ENCODE measurements at regions not wholly inside any gene's neighbourhood (a gene's known extent, or its start where the extent isn't known, plus 50 kb on each side); places are given as distances from the start of the nearest gene placed in this dataset.

DNA sequence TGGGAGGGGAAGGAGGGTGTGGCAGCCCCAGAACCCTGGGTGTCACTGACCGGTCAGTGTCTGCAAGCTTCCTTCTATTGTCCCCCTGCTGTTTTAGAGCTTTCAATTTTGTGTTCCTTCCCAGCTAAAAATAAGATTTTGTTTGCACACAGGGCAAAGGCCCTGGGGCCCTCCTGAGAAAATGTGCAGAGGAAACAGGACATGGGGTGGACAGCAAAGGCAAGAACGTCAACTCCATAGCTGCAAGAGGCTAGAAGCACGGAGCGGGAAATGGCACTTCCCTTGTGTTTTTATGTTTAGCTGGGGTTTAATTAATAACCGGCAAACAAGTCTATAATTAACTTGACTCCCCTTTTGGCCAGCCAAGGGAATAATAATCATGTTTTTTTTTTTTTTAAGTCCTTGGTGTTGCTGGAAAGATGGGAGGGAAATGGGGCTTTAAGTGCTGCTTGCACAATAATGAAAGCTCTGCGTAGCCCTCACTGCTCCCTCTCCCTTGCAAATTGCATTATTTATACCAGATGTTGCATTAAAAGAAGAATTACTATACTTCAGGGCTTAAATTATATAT, 261.4 kb upstream of the USP24 start:
- Histone ChIP-seq H3K27me3 (ENCODE audit: insufficient read depth, poor library complexity, severe bottlenecking) (no peaks in the 10 kb centered on the region), H3K27ac (replicated peaks) (no peak overlapping the region), H3K4me3 (replicated peaks; ENCODE audit: insufficient read depth, low read length) (no peak overlapping the region)
- no peak for DNase-seq (ENCODE audit: low read depth in 1 of 2, low spot score in 1 of 2)
- no peak for TF ChIP-seq GABPA (IDR thresholded peaks at IDR 0.05; ENCODE audit: low read depth)
- TF ChIP-seq POLR2AphosphoS5 (IDR thresholded peaks at IDR 0.05; ENCODE audit: low read depth), result no peak
- TF ChIP-seq, protein P1, sequence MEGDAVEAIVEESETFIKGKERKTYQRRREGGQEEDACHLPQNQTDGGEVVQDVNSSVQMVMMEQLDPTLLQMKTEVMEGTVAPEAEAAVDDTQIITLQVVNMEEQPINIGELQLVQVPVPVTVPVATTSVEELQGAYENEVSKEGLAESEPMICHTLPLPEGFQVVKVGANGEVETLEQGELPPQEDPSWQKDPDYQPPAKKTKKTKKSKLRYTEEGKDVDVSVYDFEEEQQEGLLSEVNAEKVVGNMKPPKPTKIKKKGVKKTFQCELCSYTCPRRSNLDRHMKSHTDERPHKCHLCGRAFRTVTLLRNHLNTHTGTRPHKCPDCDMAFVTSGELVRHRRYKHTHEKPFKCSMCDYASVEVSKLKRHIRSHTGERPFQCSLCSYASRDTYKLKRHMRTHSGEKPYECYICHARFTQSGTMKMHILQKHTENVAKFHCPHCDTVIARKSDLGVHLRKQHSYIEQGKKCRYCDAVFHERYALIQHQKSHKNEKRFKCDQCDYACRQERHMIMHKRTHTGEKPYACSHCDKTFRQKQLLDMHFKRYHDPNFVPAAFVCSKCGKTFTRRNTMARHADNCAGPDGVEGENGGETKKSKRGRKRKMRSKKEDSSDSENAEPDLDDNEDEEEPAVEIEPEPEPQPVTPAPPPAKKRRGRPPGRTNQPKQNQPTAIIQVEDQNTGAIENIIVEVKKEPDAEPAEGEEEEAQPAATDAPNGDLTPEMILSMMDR (IDR thresholded peaks at IDR 0.05; ENCODE audit: insufficient read depth, low read length), result no peak
- TF ChIP-seq SPI1 (IDR thresholded peaks at IDR 0.05; ENCODE audit: borderline replicate concordance, low read depth), result no peak
- TF ChIP-seq, protein P2, sequence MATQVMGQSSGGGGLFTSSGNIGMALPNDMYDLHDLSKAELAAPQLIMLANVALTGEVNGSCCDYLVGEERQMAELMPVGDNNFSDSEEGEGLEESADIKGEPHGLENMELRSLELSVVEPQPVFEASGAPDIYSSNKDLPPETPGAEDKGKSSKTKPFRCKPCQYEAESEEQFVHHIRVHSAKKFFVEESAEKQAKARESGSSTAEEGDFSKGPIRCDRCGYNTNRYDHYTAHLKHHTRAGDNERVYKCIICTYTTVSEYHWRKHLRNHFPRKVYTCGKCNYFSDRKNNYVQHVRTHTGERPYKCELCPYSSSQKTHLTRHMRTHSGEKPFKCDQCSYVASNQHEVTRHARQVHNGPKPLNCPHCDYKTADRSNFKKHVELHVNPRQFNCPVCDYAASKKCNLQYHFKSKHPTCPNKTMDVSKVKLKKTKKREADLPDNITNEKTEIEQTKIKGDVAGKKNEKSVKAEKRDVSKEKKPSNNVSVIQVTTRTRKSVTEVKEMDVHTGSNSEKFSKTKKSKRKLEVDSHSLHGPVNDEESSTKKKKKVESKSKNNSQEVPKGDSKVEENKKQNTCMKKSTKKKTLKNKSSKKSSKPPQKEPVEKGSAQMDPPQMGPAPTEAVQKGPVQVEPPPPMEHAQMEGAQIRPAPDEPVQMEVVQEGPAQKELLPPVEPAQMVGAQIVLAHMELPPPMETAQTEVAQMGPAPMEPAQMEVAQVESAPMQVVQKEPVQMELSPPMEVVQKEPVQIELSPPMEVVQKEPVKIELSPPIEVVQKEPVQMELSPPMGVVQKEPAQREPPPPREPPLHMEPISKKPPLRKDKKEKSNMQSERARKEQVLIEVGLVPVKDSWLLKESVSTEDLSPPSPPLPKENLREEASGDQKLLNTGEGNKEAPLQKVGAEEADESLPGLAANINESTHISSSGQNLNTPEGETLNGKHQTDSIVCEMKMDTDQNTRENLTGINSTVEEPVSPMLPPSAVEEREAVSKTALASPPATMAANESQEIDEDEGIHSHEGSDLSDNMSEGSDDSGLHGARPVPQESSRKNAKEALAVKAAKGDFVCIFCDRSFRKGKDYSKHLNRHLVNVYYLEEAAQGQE (IDR thresholded peaks at IDR 0.05; ENCODE audit: insufficient replicate concordance, low read depth), result no peak

DNA sequence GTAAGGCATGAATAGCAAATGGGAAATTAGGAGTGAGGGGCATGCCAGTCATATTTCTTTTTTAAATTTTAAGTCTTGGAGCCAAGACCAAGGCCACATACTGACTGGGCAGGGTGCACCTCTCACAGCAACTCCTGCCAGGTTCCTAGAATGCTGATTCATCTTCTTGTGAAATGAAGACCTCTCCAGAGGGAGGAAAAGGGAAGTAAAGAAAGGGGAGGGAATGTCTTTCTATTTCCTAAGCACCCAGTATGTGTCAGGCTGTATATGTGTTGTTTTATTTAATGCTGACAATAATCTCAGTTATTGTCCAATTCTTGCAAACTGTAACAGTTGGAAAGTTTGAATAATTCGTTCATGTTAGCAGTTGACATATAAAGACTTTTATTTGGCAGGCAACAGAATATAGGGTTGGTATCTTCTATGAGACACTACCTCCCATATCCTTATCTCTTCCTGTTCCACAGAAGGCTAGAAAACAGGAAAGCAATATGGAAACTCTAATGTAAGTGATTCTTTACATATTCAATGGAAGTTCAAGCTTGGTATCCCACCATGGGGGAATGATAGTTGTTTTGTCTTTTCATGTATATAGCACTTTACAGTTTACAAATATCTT, 259.1 kb upstream of the USP24 start:
- peak in 1 of 2 experiments; percentile 30 for DNase-seq (ENCODE audit: low read depth in 1 of 2, low spot score in 1 of 2)
- H3K27ac ChIP-seq (replicated peaks), result no peak overlapping the region

DNA sequence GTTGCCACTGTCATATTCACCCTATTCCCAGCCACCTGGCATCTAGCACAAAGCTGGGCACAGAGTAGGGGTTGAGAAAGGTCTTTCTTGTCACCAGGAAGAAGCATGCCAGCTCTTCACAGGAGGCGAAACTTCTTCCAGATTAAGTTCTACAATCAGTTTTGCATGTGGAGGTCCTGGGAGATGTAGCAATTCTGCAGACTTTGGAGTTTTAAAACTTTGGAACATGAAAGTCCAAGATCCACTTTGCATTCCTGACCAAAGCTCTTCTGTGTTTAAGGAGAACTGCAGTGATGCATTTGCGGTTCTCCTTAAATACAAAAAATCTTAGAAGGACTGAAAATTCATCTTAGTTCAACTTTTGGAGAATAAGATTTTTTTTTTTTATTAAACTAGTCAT, 258.5 kb upstream of the USP24 start:
- DNase-seq (ENCODE audit: low read depth in 1 of 2, low spot score in 1 of 2), result no peak
- Histone ChIP-seq H3K4me3 (replicated peaks; ENCODE audit: insufficient read depth, low read length) (no peak overlapping the region), H3K27ac (replicated peaks) (no peak overlapping the region), H3K27me3 (ENCODE audit: insufficient read depth, poor library complexity, severe bottlenecking) (no peaks in the 10 kb centered on the region)
- no peak for TF ChIP-seq SPI1 (IDR thresholded peaks at IDR 0.05; ENCODE audit: borderline replicate concordance, low read depth)
- TF ChIP-seq, protein P2 (IDR thresholded peaks at IDR 0.05; ENCODE audit: insufficient replicate concordance, low read depth), result no peak
- TF ChIP-seq, protein P1 (IDR thresholded peaks at IDR 0.05; ENCODE audit: insufficient read depth, low read length), result no peak
- no peak for TF ChIP-seq GABPA (IDR thresholded peaks at IDR 0.05; ENCODE audit: low read depth)
- no peak for TF ChIP-seq POLR2AphosphoS5 (IDR thresholded peaks at IDR 0.05; ENCODE audit: low read depth)

More for the DNA sequence above, 259.1 kb upstream of the USP24 start:
- Histone ChIP-seq H3K4me3 (replicated peaks; ENCODE audit: insufficient read depth, low read length) (no peak overlapping the region), H3K27me3 (ENCODE audit: insufficient read depth, poor library complexity, severe bottlenecking) (no peaks in the 10 kb centered on the region)
- TF ChIP-seq, protein P1 (IDR thresholded peaks at IDR 0.05; ENCODE audit: insufficient read depth, low read length), result no peak
- TF ChIP-seq SPI1 (IDR thresholded peaks at IDR 0.05; ENCODE audit: borderline replicate concordance, low read depth) (no peak), POLR2AphosphoS5 (IDR thresholded peaks at IDR 0.05; ENCODE audit: low read depth) (no peak)
